EL (cell line): ENCODE measurements at regions not wholly inside any gene's neighbourhood (a gene's known extent, or its start where the extent isn't known, plus 50 kb on each side); places are given as distances from the start of the nearest gene placed in this dataset.
A peak's percentile ranks its signal among the peaks of the same experiment; 100 is the strongest.

ENCODE experiments used
- DNase-seq: peaks from one replicate; pipeline ENCODE4 v3.0.0-alpha.2; 2016

- no peak for DNase-seq
These were observed 139.5 kb downstream of the DAD1 start for GRCh38 chr14:22449600-22449905.

DNA sequence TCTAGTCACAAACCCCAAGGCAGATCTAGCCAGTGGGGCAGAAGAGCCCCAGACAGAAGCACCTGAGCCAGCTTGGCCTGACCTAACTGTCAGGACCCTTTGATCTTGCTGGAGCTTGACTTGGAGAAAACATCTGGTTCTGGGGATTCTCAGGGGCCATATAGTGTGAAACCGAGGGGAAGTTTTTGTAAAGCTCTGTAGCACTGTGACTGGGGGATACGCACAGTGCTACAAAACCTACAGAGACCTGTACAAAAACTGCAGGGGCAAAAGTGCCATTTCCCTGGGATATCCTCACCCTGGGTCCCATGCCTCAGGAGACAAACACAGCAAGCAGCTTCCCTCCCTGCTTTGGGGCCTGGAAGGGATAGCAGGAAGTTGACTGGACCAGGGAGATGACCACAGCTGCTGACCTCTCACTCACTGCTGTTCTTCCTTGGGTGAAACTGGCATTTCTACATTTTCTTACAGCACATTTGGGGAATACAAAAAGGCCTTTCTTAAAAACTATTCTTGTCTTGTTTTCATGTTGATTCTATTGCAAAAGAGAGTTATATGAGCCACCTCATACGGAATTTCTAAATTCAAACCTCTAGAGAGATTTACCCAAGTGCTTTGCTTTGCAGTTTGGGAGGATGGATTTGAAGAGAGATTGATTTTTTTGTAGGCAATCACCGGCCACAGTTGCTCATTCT is 140.0 kb downstream of the DAD1 start:
- DNase-seq = no peak

DNA sequence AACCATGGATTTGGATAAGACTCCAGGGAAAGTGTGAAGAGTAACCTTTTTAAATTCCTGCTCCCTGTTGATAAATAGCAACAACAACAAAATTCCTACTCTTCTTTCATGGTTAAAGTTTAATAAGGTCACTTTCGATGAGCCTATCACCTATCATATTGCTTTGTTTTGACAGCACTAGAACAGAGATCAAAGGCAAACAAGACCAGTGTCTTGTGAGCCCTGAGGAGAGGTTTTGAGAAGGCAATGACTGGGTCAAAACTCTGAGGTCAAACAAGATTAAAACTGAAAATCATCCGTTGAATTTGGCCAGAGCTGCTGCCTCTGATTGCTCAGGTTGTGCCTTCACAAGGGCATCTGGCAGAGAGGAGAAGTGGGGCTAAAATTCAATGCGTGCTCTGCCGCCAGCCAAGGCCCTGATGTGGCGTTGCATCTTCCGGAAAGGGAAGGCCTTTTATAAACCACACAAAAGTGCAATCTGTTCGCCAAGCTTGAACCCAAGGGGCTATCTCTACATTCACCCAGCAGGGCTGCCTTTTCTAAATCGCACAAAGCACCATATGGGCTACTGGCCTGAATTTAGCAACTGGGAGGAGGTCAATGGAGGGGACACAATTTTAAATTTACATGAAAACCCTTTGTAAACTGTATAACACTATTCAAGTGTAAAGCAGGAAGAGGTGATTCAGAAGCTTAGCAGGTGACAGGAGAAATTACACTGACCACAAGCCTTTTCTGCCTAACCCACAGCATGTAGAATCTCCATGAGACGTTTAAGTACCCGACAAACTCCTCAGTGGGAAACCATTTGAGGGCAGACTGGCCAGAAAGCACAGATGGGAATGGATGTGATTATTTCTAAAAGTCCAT is 140.8 kb downstream of the DAD1 start:
- no peak for DNase-seq

DNA sequence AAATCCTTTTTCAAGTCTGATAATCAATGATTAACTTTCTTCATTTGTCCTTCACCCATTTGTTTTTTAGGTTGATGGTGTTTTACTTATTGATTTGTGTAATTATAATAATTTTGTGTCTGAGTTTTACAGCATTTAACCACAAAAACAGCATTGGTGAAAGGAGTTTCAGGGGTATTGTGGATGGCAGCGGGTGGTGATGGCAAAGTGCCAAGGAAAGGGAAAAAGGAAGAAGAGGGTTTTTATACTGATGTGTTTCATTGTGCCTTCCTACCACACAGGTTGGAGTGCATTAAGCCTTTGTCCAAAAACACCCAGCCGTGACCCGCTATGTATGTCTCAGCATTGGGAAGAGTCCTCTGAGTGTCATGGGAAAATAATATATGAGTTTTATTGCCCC is 150.3 kb downstream of the DAD1 start:
- DNase-seq = no peak

- DNase-seq = no peak
These were observed 154.0 kb downstream of the DAD1 start for GRCh38 chr14:22434901-22435550.

- DNase-seq = no peak
These were observed 155.0 kb downstream of the DAD1 start for GRCh38 chr14:22434030-22434429.

- DNase-seq = no peak
These were observed 156.0 kb downstream of the DAD1 start for GRCh38 chr14:22433069-22433468.

DNA sequence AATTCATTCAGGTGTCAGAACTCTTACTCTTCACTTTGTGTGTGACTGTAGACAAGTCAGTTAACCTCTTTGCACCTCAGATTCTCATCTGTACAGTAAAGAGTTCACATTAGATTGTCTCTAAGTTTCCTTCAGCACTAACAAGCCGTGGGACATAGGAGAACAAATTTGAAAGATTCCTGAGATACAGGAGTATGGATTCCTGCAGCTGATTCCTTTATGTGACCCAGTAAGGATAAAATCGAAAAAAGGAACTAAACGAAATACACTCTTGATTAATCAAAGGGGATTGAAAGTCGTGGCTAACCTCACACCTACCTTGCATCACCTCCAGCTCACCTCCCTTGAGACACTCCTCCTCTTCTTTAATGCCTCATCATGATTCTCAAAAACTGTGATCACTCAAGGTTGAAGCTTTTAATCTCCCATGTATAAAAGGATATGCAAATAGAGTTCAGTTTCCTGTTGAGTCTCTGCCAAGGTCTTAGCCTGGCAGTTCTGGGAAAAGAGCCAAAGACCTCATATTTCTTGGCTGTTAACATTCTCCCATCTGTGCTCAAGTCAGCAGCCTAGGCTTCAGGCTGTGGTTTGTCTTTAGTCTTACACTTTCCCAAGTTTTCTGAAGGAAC is 156.6 kb downstream of the DAD1 start:
- DNase-seq = peak; percentile 86

DNA sequence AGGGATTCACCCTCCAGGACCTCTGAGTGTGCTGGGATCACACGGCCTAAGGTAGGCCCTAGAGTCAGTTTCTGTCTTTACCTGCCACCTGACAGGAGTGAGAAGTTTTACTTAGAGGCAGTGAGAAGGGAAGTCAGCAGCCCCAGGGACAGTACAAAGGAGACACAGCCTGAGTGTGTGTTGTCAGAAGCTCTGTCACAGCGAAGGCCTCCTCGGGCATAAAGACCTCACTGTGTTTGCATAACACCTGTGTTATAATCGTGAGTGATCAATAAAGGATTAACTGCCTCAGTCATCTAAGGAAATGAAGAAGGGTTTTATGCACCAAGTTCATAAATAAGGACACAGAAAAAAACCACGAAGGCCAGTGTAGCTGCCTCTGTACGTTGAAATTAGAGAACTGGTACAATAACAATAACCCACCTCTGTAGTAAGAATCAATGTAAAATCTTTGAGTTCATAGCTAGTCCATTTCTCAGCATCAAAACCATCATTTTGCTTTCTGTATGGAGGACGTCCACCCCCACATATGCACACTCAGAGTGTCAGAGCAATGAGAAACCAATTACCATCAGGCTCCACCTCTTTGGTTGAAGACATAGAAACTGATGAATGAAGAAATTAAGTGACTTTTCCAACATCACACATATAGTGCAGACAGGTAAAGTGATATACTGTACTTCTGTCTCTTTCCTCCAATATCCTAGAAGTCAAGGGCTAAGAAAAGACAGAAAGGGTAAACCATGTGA is 159.3 kb downstream of the DAD1 start:
- DNase-seq = no peak

- no peak for DNase-seq
These were observed 160.2 kb downstream of the DAD1 start for GRCh38 chr14:22428700-22429291.

DNA sequence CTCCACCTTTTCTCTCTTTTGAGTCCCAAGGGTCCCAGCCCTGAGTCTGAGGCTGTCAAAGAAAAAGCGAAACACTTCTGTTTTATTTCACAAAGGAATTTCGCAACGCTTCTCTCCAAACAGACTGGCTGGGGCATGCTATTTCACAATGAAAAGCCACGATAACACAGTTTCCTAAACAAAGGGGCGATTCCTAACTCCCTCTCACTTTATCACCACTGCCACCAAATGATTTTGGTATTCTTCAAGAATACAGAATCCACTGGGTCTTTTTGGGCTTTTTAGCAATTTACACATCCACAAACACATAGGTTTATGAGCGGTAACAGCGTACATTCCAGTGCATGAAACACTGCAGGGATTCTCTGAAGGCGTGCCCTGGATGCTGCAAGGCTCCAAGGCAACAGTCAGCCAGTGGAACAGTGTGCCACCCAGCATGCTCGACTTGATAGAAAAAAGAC is 161.2 kb downstream of the DAD1 start:
- peak; percentile 24 for DNase-seq

- DNase-seq = no peak
These were observed 162.3 kb downstream of the DAD1 start for GRCh38 chr14:22426711-22427110.

DNA sequence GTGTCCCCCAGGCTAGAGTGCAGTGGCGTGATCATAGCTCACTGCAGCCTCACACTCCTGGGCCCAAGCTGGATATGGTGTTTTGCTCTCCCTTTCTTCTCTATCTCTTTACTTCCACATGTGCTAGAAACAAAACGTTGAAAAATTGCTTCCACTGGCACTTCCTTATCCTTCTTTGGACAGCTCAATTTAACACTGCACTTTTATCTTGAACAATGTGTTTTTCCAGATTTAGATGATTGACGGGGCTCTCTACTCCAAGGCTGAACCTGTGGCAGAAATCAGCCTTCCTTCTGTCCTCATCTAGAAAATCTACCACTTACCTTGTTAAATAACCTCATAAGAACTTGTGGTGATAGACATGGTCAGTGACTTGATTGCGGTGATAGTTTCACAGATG is 165.1 kb downstream of the DAD1 start:
- no peak for DNase-seq

DNA sequence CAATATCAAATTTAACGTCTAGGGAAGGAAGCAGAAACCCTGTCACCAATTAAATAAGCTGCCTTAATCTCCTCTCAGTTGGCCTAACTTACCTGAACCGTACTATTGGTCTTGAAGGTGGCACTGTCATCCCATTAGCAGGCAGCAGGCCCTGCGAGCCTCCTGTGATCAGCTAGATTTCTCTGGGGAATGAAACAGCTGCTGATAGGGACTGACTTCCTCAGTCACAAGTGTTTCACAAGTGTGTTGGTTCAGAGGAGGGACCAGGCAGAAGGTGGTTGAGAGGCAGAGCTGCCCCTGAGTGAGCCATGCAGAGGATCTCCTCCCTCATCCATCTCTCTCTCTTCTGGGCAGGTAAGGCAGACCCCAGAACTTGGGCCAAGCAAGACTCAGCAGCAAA is 166.8 kb downstream of the DAD1 start:
- no peak for DNase-seq

- DNase-seq = no peak
These were observed 168.3 kb downstream of the DAD1 start for GRCh38 chr14:22420598-22421186.

- no peak for DNase-seq
These were observed 169.4 kb downstream of the DAD1 start for GRCh38 chr14:22419620-22420019.

DNA sequence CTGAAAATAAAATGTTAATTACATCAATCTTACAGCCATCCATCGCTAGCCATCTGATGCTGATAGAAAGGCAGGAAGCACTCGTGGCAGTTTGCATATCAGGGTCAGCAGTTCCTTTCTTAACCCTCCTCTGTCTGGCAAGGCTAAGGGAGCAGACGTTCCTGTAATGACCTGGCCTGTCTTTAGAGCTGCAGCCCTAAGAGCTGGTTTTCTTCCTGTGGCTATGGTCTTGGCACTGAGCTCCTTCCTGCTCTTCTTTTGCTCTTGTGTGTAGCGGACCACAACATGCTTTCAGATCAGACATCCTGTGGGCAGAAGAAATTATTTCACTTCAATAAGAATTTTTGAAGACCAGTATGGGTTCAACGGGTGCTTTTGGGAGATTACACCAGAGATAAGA is 170.4 kb downstream of the DAD1 start:
- DNase-seq = no peak

GRCh38 chr14:22417914-22418313 is 171.1 kb downstream of the DAD1 start:
- DNase-seq = no peak

GRCh38 chr14:22416193-22416592 is 172.8 kb downstream of the DAD1 start:
- no peak for DNase-seq

- no peak for DNase-seq
These were observed 173.4 kb downstream of the DAD1 start for GRCh38 chr14:22415605-22415959.

DNA sequence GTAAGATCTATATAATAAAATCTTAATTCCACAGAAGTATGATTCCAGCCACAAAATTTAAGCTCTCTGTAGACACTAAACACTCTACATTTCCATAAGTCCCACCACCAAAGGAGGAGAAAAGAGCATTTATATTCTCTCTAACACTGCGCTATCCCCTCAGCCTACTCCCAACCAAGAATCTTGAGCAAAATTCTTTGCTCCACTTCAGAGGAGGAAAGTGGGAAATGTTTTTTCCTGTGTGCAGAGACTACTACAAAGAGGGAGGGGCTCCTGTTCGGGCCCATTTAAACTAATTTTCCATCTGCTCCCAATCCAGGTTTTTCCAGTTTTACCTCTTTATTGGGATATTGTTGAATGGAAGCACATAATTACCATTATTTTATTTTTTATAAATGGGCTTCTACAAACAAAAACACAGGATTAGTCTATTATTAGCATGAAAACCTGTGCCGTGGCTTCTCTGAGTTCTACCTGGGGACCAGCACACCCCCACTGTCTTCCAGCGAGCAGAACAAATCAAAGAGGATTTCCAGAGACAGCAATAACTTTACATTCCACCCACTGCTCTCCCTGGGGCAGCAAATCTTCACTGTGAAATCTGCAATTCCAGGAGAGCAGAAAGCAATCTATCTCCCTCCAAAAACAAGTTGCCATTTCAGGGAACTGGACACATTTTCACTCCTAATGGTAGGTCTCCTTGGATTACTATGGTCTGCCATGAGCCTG is 174.0 kb downstream of the DAD1 start:
- DNase-seq = no peak
